H1 (cell line): ENCODE measurements at regions not wholly inside any gene's neighbourhood (a gene's known extent, or its start where the extent isn't known, plus 50 kb on each side); places are given as distances from the start of the nearest gene placed in this dataset.

Experiments
- CTCF ChIA-PET: fragments of 300-600 bp; sonication (Branson Sonifier 250); formaldehyde crosslinking; loops from one replicate; lab custom pipeline; 2021; ENCODE audit not compliant: partially characterized antibody; lab: Charles Lee
- POLR2A ChIA-PET: fragments of 300-600 bp; sonication (Branson Sonifier 250); formaldehyde crosslinking; loops from one replicate; lab custom pipeline; 2021; ENCODE audit warnings: inconsistent platforms; ENCODE audit not compliant: partially characterized antibody; lab: Charles Lee
- DNase-seq, 2 experiments: peaks; one replicate each; pipeline versions ENCODE4 v3.0.0 to v3.0.0-alpha.2; 2010 to 2022; ENCODE audit warnings: low spot score in 2 of 2, low read depth in 1 of 2, mixed read lengths in 1 of 2
- FAIRE-seq: peaks from 2 replicates; lab custom pipeline; 2011; peaks lifted over from hg19 to GRCh38; lab: Jason Lieb, UNC
- H2AFZ ChIP-seq: 2 replicates; pipeline ENCODE4 v1.8.1; 2012; ENCODE audit warnings: low read length, inconsistent platforms
- H2AK5ac ChIP-seq: 2 replicates; pipeline ENCODE4 v1.6.1; 2013; ENCODE audit warnings: low read depth, low read length
- H2BK120ac ChIP-seq: replicated peaks from 2 replicates; pipeline ENCODE3; 2013; ENCODE audit warnings: low read depth, low read length, inconsistent platforms
- H2BK12ac ChIP-seq: 2 replicates; pipeline ENCODE4 v1.6.1; 2013; ENCODE audit warnings: low read depth, low read length
- H2BK15ac ChIP-seq: 2 replicates; pipeline ENCODE4 v1.6.1; 2013; ENCODE audit warnings: low read length
- H2BK20ac ChIP-seq: 2 replicates; pipeline ENCODE4 v1.6.1; 2013; ENCODE audit warnings: low read length
- H2BK5ac ChIP-seq: 2 replicates; pipeline ENCODE4 v1.6.1; 2013; ENCODE audit warnings: low read depth, low read length
- H3K14ac ChIP-seq: 2 replicates; pipeline ENCODE4 v1.6.1; 2013; ENCODE audit warnings: inconsistent platforms; ENCODE audit not compliant: insufficient read length
- H3K18ac ChIP-seq: 2 replicates; pipeline ENCODE4 v1.6.1; 2013; ENCODE audit warnings: low read length; ENCODE audit errors: extremely low read depth
- H3K23ac ChIP-seq: 2 replicates; pipeline ENCODE4 v1.6.1; 2013; ENCODE audit warnings: inconsistent platforms; ENCODE audit not compliant: insufficient read length
- H3K23me2 ChIP-seq: 2 replicates; pipeline ENCODE4 v1.6.1; 2013; ENCODE audit warnings: low read depth, low read length
- H3K27ac ChIP-seq: 2 replicates; pipeline ENCODE4 v1.6.1; 2011; ENCODE audit warnings: low read depth, low read length, inconsistent platforms
- H3K27me3 ChIP-seq, 4 experiments: replicated peaks in 1 of 4; 1 replicate in 1 of 4; 2 replicates in 3 of 4; pipeline versions ENCODE4 v1.6.1 to v1.8.1; 2011 to 2013; ENCODE audit warnings: low read length in 3 of 4, mild to moderate bottlenecking in 3 of 4, inconsistent platforms in 2 of 4, mixed read lengths in 2 of 4, moderate library complexity in 1 of 4; ENCODE audit not compliant: control insufficient read depth in 3 of 4, insufficient read depth in 3 of 4; ENCODE audit errors: extremely low read depth in 1 of 4
- H3K36me3 ChIP-seq, 4 experiments: 2 replicates each; pipeline versions ENCODE4 v1.6.1 to v1.8.1; 2011 to 2013; ENCODE audit warnings: mild to moderate bottlenecking in 4 of 4, low read length in 3 of 4, moderate library complexity in 2 of 4, control low read depth in 1 of 4, inconsistent platforms in 1 of 4; ENCODE audit not compliant: insufficient read depth in 4 of 4, control insufficient read depth in 2 of 4
- H3K4ac ChIP-seq: replicated peaks from 2 replicates; pipeline ENCODE3; 2013; ENCODE audit warnings: low read length, low read depth, mixed read lengths, inconsistent platforms; ENCODE audit not compliant: insufficient read length
- H3K4me1 ChIP-seq, 4 experiments: replicated peaks in 1 of 4; 1 replicate in 1 of 4; 2 replicates in 3 of 4; pipeline versions ENCODE4 v1.6.1 to v1.8.1; 2011 to 2013; ENCODE audit warnings: low read length in 3 of 4, inconsistent platforms in 2 of 4, mixed read lengths in 1 of 4; ENCODE audit not compliant: insufficient read depth in 4 of 4, control insufficient read depth in 3 of 4
- H3K4me2 ChIP-seq, 2 experiments: 2 replicates each; pipeline versions ENCODE4 v1.6.1 to v1.8.1; 2011 to 2013; ENCODE audit warnings: low read depth in 2 of 2, low read length in 2 of 2, control low read depth in 1 of 2, inconsistent platforms in 1 of 2, mild to moderate bottlenecking in 1 of 2; ENCODE audit not compliant: insufficient read depth in 1 of 2
- H3K4me3 ChIP-seq, 4 experiments: fragments of 200-600, 300-600 bp in 1 of 4; sonication (generic), shearing (Covaris generic), sonication (Bioruptor Twin) in 1 of 4; 2 replicates each; pipeline versions ENCODE4 v1.5.1 to v1.8.1; 2011 to 2016; ENCODE audit warnings: low read length in 4 of 4, low read depth in 3 of 4, control low read depth in 2 of 4, inconsistent platforms in 2 of 4, mild to moderate bottlenecking in 2 of 4, mixed read lengths in 1 of 4, moderate library complexity in 1 of 4; ENCODE audit not compliant: insufficient read depth in 2 of 4; ENCODE audit errors: extremely low read depth in 1 of 4
- H3K56ac ChIP-seq: replicated peaks from 2 replicates; pipeline ENCODE3; 2013; ENCODE audit warnings: low read depth, mild to moderate bottlenecking, mixed read lengths, low read length, inconsistent platforms; ENCODE audit not compliant: insufficient read length
- H3K79me1 ChIP-seq: 2 replicates; pipeline ENCODE4 v1.6.1; 2013; ENCODE audit warnings: low read depth, low read length, control low read depth
- H3K79me2 ChIP-seq, 2 experiments: 2 replicates each; pipeline versions ENCODE4 v1.6.1 to v1.8.1; 2012 to 2013; ENCODE audit warnings: low read length in 2 of 2, mild to moderate bottlenecking in 2 of 2, inconsistent platforms in 1 of 2; ENCODE audit not compliant: insufficient read depth in 2 of 2, control insufficient read depth in 1 of 2
- H3K9ac ChIP-seq, 4 experiments: replicated peaks in 1 of 4; 1 replicate in 1 of 4; 2 replicates in 3 of 4; pipeline versions ENCODE4 v1.6.1 to v1.8.1; 2011 to 2013; ENCODE audit warnings: low read depth in 3 of 4, low read length in 3 of 4, control low read depth in 2 of 4, mild to moderate bottlenecking in 2 of 4, moderate library complexity in 2 of 4, inconsistent platforms in 1 of 4; ENCODE audit errors: extremely low read depth in 1 of 4
- H3K9me3 ChIP-seq, 2 experiments: 2 replicates each; pipeline versions ENCODE4 v1.6.1 to v1.8.1; 2012 to 2013; ENCODE audit warnings: mild to moderate bottlenecking in 2 of 2, moderate library complexity in 2 of 2, control low read depth in 1 of 2, inconsistent platforms in 1 of 2, low read depth in 1 of 2, low read length in 1 of 2, mixed read lengths in 1 of 2; ENCODE audit not compliant: insufficient read depth in 2 of 2
- H4K20me1 ChIP-seq, 2 experiments: replicated peaks in 1 of 2; 2 replicates each; pipeline versions ENCODE3 to v1.8.1; 2011 to 2013; ENCODE audit warnings: inconsistent platforms in 2 of 2, low read length in 2 of 2, mild to moderate bottlenecking in 1 of 2; ENCODE audit not compliant: insufficient read depth in 2 of 2, control insufficient read depth in 1 of 2
- H4K5ac ChIP-seq: 2 replicates; pipeline ENCODE4 v1.6.1; 2013; ENCODE audit warnings: low read length, low read depth, mixed read lengths, inconsistent platforms; ENCODE audit not compliant: insufficient read length
- H4K8ac ChIP-seq: 2 replicates; pipeline ENCODE4 v1.8.0; 2013; ENCODE audit warnings: mild to moderate bottlenecking, moderate library complexity, low read length, inconsistent platforms; ENCODE audit not compliant: insufficient read depth; ENCODE audit errors: extremely low read depth
- H4K91ac ChIP-seq: replicated peaks from 2 replicates; pipeline ENCODE3; 2013; ENCODE audit warnings: low read length, mixed read lengths, inconsistent platforms; ENCODE audit not compliant: insufficient read length
- BACH1 ChIP-seq: IDR thresholded peaks from 2 replicates; pipeline ENCODE4 v1.6.1; 2012; ENCODE audit warnings: low read length, improper control_type of control experiment
- CEBPB ChIP-seq: IDR thresholded peaks from 2 replicates; pipeline ENCODE4 v1.6.1; 2012; ENCODE audit warnings: low read depth, low read length
- CHD1 ChIP-seq: IDR thresholded peaks from 2 replicates; pipeline ENCODE4 v1.6.1; 2012; ENCODE audit warnings: low read depth, low read length, improper control_type of control experiment
- GABPA ChIP-seq: IDR thresholded peaks from 2 replicates; pipeline ENCODE4 v1.6.1; 2011; ENCODE audit warnings: mild to moderate bottlenecking, low read length, moderate library complexity, borderline replicate concordance; ENCODE audit not compliant: insufficient read depth
- KDM1A ChIP-seq: fragments of 200-600, 300-600 bp; sonication (generic); IDR thresholded peaks from 2 replicates; pipeline ENCODE4 v1.7.1; 2016; ENCODE audit warnings: mild to moderate bottlenecking, low read length, borderline replicate concordance
- MAX ChIP-seq: IDR thresholded peaks from 2 replicates; pipeline ENCODE4 v1.6.1; 2012; ENCODE audit warnings: inconsistent platforms
- RAD21 ChIP-seq, 2 experiments: IDR thresholded peaks in 1 of 2; conservative IDR thresholded peaks in 1 of 2; 2 replicates each; pipeline ENCODE4 v1.6.1; 2011; ENCODE audit warnings: low read depth in 2 of 2, low read length in 2 of 2, improper control_type of control experiment in 1 of 2, inconsistent platforms in 1 of 2, mild to moderate bottlenecking in 1 of 2, moderate library complexity in 1 of 2
- RBBP5 ChIP-seq: IDR thresholded peaks from 2 replicates; pipeline ENCODE4 v1.7.1; 2012; ENCODE audit warnings: low read depth, mild to moderate bottlenecking, inconsistent platforms, low read length, moderate library complexity, borderline replicate concordance
- RFX5 ChIP-seq: IDR thresholded peaks from 2 replicates; pipeline ENCODE4 v1.6.1; 2011; ENCODE audit warnings: low read depth, low read length, improper control_type of control experiment, borderline replicate concordance
- TAF1 ChIP-seq: IDR thresholded peaks from 2 replicates; pipeline ENCODE4 v1.6.1; 2011; ENCODE audit warnings: mild to moderate bottlenecking, low read depth, low read length
- YY1 ChIP-seq: IDR thresholded peaks from 2 replicates; pipeline ENCODE4 v1.6.1; 2011; ENCODE audit warnings: low read depth, mild to moderate bottlenecking, low read length
- ZNF274 ChIP-seq: IDR thresholded peaks from 2 replicates; pipeline ENCODE4 v1.7.0; 2012; ENCODE audit warnings: low read length, borderline replicate concordance; ENCODE audit errors: extremely low read depth
- WGBS, 2 experiments: shearing (Covaris generic) in 1 of 2; methylation state at CpG; one replicate each; pipeline versions ENCODE4 v1.1.6 to v1.1.7; 2013 to 2015; ENCODE audit warnings: low lambda C conversion rate in 2 of 2, mixed read lengths in 2 of 2, inconsistent platforms in 1 of 2, low coverage in 1 of 2, missing lambda C conversion rate in 1 of 2; ENCODE audit not compliant: insufficient replicate concordance in 2 of 2, insufficient coverage in 1 of 2, insufficient read length in 1 of 2; ENCODE audit errors: extremely low coverage in 1 of 2, missing lambda C conversion rate in 1 of 2; 5-methylcytosine and 5-hydroxymethylcytosine counted together

- Histone ChIP-seq H3K79me1 (no peaks in the 10 kb centered on the region), H3K9me3 (no peaks in the 10 kb centered on the region), H3K4me1 (no peaks in the 10 kb centered on the region), H3K4ac (no peak overlapping the region), H3K4me3 (no peak overlapping the region), H3K56ac (no peak overlapping the region), H2AFZ (no peak overlapping the region), H4K5ac (no peak overlapping the region), H4K8ac (no peak overlapping the region), H3K23me2 (no peaks in the 10 kb centered on the region), H2BK12ac (no peak overlapping the region), H3K18ac (no peak overlapping the region), H3K79me2 (no peaks in the 10 kb centered on the region), H3K36me3 (peaks cover 10 to 30% (median 18%) of the 10 kb centered on the region in 4 experiments; a peak in 7 of 8 replicates), H3K27ac (no peak overlapping the region), H3K4me2 (no peak overlapping the region), H3K27me3 (no peaks in the 10 kb centered on the region), H3K14ac (no peak overlapping the region), H4K20me1 (no peaks in the 10 kb centered on the region), H3K23ac (no peak overlapping the region), H2BK15ac (no peak overlapping the region), H2AK5ac (no peak overlapping the region), H2BK120ac (no peak overlapping the region), H2BK5ac (no peak overlapping the region), H4K91ac (no peak overlapping the region), H2BK20ac (no peak overlapping the region), H3K9ac (no peak overlapping the region)
- DNase-seq: no peak
- WGBS, 2 experiments: 82% methylated on average over 3 of the region's 3 CpGs; no CpG with 5 or more reads in 1 of the 2 experiments
- POLR2A ChIA-PET: no interaction called here
- CTCF ChIA-PET: interaction anchor here (0.7 to 2.1 kb wide), 3 partner anchors 12 to 244 kb away, joined by 3 to 10 read pairs (median 3); no protein-coding TSS in a partner anchor
- no peak for FAIRE-seq
- TF ChIP-seq RFX5 (no peak), CEBPB (no peak), GABPA (no peak), ZNF274 (no peak), YY1 (no peak), KDM1A (no peak), CHD1 (no peak), TAF1 (no peak), MAX (no peak), RBBP5 (no peak), RAD21 (IDR thresholded peaks at IDR 0.05 in 1 of 2, conservative IDR thresholded peaks at IDR 0.05 in 1 of 2; ENCODE audit: low read depth in 2 of 2, low read length in 2 of 2) (no peak), BACH1 (no peak)
Observed at GRCh38 chr14:71726580-71727021, 205.6 kb upstream of the RGS6 start.
